DMS153 treated with DMSO at 0.1 percent for 48 hours (cell line): ENCODE measurements at regions not wholly inside any gene's neighbourhood (a gene's known extent, or its start where the extent isn't known, plus 50 kb on each side); places are given as distances from the start of the nearest gene placed in this dataset.

ENCODE experiments used
- DNase-seq: peaks from one replicate; lab custom pipeline; 2025; ENCODE audit not compliant: unreplicated experiment; lab: John Stamatoyannopoulos, UW

DNA sequence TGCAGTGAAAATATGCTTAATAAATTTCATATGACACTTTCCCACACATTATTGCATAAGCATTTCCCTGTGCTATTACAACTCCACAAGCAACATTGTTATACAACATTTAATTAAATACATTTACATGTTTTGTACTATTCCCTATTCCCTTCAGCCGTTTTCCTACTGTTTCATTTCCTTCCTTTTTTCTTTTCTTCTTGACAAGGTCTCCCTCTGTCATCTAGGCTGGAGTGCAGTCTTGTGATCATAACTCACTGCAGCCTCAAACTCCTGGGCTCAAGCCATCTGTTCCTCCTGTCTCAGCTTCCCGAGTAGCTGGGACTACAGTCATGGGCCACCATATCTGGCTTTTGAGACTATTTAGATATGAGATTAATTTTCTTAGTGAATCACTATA is 254.7 kb downstream of the NFKBIZ start:
- no peak for DNase-seq

DNA sequence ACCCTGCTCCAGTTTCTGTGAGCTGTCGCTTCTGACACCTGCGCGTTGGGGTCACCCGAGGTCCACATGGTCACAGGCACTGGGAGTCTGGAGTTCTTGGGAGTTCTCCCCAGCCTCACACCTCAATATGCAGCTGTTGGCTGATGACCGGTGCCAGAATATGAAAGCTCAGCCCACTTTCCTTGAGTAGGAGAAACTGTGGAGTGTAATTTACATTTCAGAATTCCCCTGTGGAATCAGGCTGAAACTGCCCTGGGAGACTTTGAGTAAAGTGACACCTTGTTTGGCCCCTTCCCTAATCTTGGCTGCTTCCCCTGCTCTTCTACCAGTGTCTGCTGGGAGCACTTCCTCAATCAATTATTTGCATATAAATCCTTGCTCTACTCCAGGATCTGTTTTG is 255.9 kb downstream of the NFKBIZ start:
- no peak for DNase-seq

DNA sequence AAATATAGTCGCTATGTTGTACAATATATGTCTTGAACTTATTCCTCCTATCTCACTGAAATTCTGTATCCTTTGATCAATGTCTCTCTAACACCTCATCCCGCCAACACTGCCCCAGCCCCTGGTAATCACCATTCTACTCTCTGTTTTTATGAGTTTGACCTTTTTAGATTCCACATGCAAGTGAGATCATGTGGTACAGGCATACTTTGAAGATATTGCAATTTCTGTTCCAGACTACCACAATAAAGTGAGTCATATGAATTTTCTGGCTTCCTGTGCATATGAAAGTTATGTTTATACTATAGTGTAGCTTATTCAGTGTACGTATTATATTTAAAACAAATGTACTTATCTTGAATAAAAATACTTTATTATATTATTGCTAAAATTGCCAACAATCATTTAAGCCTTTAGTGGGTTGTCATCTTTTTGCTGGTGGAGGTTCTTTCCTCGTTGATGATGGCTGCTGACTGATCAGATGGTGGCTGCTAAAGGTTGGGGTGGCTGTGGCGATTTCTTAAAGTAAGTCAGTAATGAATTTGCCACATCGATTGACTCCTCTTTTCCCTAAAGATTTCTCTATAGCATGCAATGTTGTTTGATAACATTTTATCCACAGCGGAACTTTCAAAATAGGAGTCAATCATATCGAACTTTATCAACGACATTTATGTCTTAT is 257.2 kb downstream of the NFKBIZ start:
- no peak for DNase-seq

DNA sequence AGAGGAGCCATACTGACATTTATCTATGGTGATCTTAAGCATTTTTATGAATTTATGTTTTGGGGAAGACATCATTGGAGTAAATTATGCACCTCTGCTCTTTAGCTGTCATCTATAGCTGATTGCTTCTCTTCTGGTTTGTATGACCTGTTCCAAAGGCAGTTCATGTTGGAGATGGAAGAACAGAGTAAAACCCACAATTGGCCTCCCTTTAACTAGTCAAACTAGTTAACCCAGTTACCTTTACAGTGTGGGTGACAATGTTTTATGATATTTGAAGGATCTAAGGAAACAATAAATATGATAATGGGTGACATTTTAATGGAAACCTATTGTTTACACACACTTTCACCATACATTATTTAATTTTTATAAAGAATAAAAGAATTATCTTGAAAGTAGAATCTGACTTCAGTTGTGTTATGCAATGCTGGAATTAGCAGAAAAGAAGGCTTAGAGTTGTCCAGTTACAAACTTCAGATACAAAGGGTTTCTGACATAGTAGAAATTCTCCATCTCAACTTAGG is 263.5 kb downstream of the NFKBIZ start:
- no peak for DNase-seq

- no peak for DNase-seq
Measured at GRCh38 chr3:102113421-102114041, 264.2 kb downstream of the NFKBIZ start.

- no peak for DNase-seq
Measured at GRCh38 chr3:102114264-102114979, 265.1 kb downstream of the NFKBIZ start.

- no peak for DNase-seq
Measured at GRCh38 chr3:102122527-102122926, 273.2 kb downstream of the NFKBIZ start.

DNA sequence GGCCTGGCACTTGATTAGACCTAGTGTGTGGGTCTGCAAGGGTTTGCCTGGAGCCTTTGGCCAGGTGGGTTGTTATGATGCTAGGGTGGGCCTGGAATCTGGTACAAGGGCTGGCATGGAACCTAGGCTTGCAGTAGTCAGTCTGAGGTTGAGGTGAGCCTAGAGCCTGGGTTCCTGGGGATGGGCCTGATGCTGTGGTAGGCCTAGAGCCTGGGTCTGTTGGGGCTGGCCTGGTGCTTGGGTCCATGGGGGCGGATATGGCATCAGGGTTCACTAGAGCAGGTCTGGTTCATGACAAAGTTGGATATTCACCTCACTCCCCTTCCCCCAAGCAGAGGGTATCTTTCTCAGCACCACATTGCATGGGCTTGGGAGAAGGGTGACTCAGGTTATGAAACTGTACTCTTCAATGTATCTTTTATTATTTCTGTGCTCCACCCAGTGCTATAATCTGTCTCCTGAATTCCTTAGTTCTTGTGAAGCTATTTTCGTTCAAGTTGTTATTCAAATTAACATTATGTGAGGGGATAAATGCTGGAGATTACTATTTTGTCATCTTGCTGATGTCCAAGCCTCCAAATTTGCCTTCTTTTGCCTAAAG is 274.4 kb downstream of the NFKBIZ start:
- no peak for DNase-seq

DNA sequence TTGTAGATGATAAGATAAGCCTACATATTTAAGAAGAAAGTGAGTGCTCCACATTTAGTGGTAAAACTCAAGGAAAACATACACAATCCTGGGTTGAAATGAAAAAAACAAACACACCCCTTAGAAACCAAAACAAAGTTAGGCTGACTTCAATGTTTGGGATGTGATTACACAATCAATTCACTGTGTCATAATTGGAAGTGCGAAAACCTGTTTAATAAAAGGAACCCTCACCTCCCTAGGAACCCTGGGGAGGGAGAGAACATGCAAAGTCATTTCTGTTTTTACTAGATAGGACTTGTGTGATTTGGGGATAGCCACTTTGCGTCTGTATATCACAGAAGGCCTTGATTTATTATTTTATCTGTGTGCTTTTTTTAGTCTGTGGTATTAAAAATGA is 275.0 kb downstream of the NFKBIZ start:
- DNase-seq: no peak

DNA sequence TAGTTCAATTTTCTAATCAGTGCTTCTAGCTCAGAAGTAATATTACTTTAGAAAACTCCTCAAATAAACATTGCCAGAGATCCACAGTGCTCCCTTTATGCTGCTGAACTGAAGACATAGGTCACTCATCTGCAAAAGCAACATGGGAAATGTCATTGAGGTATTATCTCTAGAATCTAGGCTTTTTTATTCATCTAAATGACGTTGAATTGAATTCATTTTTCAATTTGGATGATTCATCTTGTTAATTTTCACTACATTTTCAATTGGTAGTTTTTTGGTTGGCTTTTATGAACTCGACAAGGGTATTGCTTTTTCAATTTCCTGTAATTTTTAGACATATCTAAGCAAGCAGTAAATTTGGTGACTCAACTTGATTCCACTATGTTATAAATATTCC is 275.4 kb downstream of the NFKBIZ start:
- no peak for DNase-seq

- DNase-seq: no peak
Measured at GRCh38 chr3:102125197-102125993, 276.1 kb downstream of the NFKBIZ start.

DNA sequence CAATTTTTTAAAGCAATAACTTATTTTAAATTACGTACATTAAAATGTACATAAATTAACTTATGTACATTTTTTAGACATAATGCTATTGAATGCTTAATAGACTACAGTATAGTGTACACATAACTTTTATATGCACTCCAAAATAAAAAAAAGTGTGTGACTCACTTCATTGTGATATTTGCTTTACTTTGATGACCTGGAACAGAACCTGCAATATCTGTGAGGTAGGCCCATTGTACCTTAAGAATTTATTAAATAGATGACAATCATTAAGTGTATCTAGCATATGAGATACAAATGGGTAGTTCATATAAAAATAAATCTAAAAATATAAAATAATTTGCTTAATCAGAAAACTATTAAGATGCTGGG is 276.7 kb downstream of the NFKBIZ start:
- DNase-seq: no peak

- no peak for DNase-seq
Measured at GRCh38 chr3:102129760-102130608, 280.7 kb downstream of the NFKBIZ start.

- no peak for DNase-seq
Measured at GRCh38 chr3:102132370-102132769, 283.1 kb downstream of the NFKBIZ start.

- DNase-seq: no peak
Measured at GRCh38 chr3:102133376-102133775, 284.1 kb downstream of the NFKBIZ start.

DNA sequence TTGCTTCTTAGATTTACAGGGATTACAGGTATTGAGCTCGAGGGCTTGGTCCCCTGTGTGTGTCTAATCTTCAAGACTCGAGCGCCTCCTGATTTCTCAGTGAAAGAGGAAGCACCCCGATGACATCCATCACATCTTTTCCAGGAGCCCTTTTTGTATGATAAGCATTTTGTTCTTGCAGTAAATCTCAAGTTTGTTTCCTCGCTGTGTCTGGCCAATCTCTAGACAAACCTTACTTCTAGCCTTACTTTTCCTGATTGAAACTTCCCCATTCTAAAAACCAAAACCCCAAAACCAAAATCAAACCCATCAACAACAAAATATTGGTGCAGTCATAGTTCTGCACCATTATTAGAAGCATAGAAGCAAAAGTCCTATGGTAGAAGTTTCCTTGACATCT is 286.0 kb downstream of the NFKBIZ start:
- DNase-seq: no peak

DNA sequence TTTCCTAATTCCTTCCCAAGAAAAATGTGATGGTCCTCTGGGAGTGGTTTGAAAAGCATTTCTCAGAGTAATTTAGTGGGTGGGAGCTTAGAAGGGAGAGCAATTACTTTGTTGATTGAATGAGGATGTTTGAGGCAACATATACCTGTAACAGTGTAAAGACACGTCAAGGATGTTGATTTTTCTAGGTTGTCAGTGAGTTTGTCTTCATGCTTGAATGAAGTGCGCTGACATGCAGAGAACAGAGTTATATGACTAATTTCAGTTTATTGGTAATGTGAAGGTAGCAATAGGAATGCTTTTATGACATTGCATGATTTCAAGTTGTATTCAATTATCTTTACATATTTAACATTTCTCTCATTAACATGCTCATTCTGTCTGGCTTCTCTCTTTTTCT is 286.9 kb downstream of the NFKBIZ start:
- DNase-seq: no peak

GRCh38 chr3:102140116-102140515 is 290.8 kb downstream of the NFKBIZ start:
- DNase-seq: no peak

DNA sequence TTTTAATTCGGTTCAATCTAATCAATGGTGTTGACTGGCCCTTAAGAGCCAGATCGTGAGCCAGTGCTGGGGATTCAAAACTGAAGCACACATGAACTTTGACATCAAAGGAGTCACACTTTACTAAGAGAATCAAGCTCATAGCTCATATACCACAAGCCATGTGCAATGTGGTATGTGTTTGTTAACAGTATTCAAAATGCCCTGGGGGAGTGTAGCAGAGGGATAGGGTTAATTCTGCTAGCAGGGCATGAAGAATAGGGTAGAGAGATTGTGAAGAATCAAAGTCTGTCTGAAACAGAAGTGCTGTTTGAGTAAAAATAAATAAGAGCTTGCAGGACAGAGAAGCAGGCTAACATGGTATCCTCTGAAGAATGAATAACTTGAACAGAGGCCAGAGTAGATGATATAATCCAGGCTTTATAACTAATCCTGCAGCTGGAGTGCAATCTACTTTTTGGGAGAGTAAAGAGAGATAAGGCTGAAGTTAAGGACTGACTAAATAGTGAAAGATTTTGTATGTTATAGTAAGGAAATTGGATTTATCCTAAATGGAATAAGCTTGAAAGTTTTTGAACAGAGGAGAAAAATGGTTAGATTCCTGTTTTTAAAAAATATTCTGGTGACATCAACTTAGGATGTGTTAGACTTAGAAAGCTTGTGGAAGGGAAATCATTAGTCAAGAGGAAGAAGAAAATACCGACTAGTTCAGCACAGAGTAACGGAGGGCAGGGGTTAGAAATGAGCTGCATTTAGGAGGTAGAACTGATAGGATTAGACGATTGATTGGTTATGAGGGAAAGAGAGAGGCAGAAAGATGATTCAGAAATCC is 292.0 kb downstream of the NFKBIZ start:
- no peak for DNase-seq
